ENCODE measurements at regions not wholly inside any gene's neighbourhood (a gene's known extent, or its start where the extent isn't known, plus 50 kb on each side); places are given as distances from the start of the nearest gene placed in this dataset.

- TF ChIP-seq PATZ1 (CRISPR knock-in tag; IDR thresholded peaks at IDR 0.05; ENCODE audit: borderline replicate concordance) (no peak), SNAI2 (CRISPR knock-in tag; IDR thresholded peaks at IDR 0.05) (no peak), ARNTL (CRISPR knock-in tag; IDR thresholded peaks at IDR 0.05; ENCODE audit: borderline replicate concordance, low read depth) (no peak), ZFP30 (CRISPR knock-in tag; IDR thresholded peaks at IDR 0.05) (no peak), PPARA (CRISPR knock-in tag; IDR thresholded peaks at IDR 0.05; ENCODE audit: borderline replicate concordance) (no peak), CREB5 (CRISPR knock-in tag; IDR thresholded peaks at IDR 0.05; ENCODE audit: low read depth) (no peak), CSRNP3 (CRISPR knock-in tag; IDR thresholded peaks at IDR 0.05) (no peak), TCF4 (CRISPR knock-in tag; IDR thresholded peaks at IDR 0.05; ENCODE audit: borderline replicate concordance) (no peak), CSDC2 (CRISPR knock-in tag; IDR thresholded peaks at IDR 0.05) (no peak)
Measured at GRCh38 chr1:172977296-172978017, 73.3 kb downstream of the TNFSF18 start.
